ENCODE measurements at regions not wholly inside any gene's neighbourhood (a gene's known extent, or its start where the extent isn't known, plus 50 kb on each side); places are given as distances from the start of the nearest gene placed in this dataset.

DNA sequence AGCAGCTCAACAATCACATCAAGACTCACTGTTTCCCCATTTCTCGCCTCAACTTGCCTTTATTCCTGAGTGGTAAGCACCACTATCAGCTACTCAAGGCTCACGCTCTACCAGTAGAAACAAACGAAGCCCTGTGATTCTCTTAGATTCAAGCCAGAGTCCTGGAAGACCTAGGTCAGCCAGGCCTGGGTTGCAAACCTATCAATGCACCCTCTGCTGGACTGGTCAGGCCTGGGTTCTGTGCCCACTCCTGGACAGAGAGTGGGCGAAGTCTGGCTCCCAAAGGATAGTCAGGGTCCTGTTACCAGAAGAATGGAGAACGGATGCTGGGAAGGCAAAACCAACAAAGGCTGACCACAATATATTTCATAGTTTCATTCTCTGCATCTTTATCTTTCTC, 308.4 kb downstream of the SHQ1 start:
- H3K4me2 ChIP-seq, result no peak overlapping the region
- ATAC-seq, result peak in 1 of 2 experiments; percentile 48; a peak in 2 of 6 replicates
- TF ChIP-seq KDM5A (IDR thresholded peaks at IDR 0.05) (no peak), JUN (IDR thresholded peaks at IDR 0.05) (no peak), HDAC2 (IDR thresholded peaks at IDR 0.05) (no peak), FOXS1 (CRISPR knock-in tag; IDR thresholded peaks at IDR 0.05) (no peak), EHF (CRISPR knock-in tag; IDR thresholded peaks at IDR 0.05) (no peak), SMC3 (IDR thresholded peaks at IDR 0.05) (no peak), CBX2 (IDR thresholded peaks at IDR 0.05; ENCODE audit: borderline replicate concordance, low read depth) (no peak), POLR2AphosphoS2 (conservative IDR thresholded peaks at IDR 0.05; ENCODE audit: low read length) (no peak), EHMT2 (IDR thresholded peaks at IDR 0.05; ENCODE audit: low read depth) (no peak), ZFP36 (IDR thresholded peaks at IDR 0.05; ENCODE audit: borderline replicate concordance, partially characterized antibody) (no peak), NPAS2 (CRISPR knock-in tag; IDR thresholded peaks at IDR 0.05; ENCODE audit: borderline replicate concordance) (no peak), KDM1A (IDR thresholded peaks at IDR 0.05; ENCODE audit: low read depth) (no peak), HOXA7 (CRISPR knock-in tag; IDR thresholded peaks at IDR 0.05) (no peak)
- TF ChIP-seq, protein P1, sequence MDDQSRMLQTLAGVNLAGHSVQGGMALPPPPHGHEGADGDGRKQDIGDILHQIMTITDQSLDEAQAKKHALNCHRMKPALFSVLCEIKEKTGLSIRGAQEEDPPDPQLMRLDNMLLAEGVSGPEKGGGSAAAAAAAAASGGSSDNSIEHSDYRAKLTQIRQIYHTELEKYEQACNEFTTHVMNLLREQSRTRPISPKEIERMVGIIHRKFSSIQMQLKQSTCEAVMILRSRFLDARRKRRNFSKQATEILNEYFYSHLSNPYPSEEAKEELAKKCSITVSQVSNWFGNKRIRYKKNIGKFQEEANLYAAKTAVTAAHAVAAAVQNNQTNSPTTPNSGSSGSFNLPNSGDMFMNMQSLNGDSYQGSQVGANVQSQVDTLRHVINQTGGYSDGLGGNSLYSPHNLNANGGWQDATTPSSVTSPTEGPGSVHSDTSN (IDR thresholded peaks at IDR 0.05), result no peak
- TF ChIP-seq, protein P2, sequence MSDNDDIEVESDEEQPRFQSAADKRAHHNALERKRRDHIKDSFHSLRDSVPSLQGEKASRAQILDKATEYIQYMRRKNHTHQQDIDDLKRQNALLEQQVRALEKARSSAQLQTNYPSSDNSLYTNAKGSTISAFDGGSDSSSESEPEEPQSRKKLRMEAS (IDR thresholded peaks at IDR 0.05), result no peak
- CTCF ChIA-PET, result interaction anchor here (1.0 to 2.3 kb wide), 2 partner anchors 277 to 664 kb away, joined by 3 to 5 read pairs; no protein-coding TSS in a partner anchor
- H3K4me1 ChIP-seq, result no peaks in the 10 kb centered on the region
- DNase-seq (ENCODE audit: low read depth in 1 of 2, low spot score in 1 of 2), result no peak
- H3K9me3 ChIP-seq, result no peaks in the 10 kb centered on the region
- 28% methylated on average over 5 of the region's 5 CpGs for WGBS (ENCODE audit: missing lambda C conversion rate)
- H3K4me3 ChIP-seq, result no peak overlapping the region
- H3K27ac ChIP-seq, result no peak overlapping the region
- POLR2A ChIA-PET, result no interaction called here
- FAIRE-seq, result no peak

DNA sequence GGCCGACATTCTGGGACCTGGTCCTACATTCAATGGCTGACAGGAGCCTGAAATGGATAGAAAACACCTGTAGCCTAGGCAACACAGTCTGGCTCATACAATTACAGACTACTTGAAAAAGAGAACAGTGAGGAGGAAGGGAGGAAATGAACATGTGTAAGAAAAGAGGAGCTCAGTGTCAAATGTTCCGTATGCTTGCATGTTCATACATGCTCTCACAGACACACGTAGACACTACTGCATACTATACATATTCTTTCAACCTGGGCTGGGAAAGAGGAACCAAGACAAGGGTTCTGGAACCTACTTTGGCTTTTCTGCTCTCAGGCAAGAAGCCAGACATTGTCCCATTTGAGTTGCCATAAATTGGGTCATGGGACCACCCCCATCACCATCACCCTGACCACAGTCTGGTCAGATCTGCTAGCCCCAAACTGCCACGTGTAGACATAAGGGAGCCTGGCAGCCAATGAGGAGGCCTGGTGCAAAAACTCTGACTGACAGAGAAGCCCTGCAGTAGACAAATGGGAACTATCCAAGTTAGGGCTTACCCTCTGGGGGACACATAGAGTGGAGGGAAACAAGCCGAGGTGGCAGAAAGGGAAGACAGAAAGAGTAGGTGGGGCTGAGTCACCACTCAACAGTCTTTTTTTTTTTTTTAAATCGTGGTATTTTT, 310.0 kb downstream of the SHQ1 start:
- POLR2A ChIA-PET, result no interaction called here
- Histone ChIP-seq H3K4me3 (no peak overlapping the region), H3K27ac (no peak overlapping the region), H3K4me1 (no peaks in the 10 kb centered on the region), H3K4me2 (no peak overlapping the region), H3K9me3 (no peaks in the 10 kb centered on the region)
- 34% methylated on average over 6 of the region's 6 CpGs for WGBS (ENCODE audit: missing lambda C conversion rate)
- TF ChIP-seq NPAS2 (CRISPR knock-in tag; IDR thresholded peaks at IDR 0.05; ENCODE audit: borderline replicate concordance) (no peak), HOXB5 (CRISPR knock-in tag; IDR thresholded peaks at IDR 0.05) (no peak), ZNF302 (CRISPR knock-in tag; IDR thresholded peaks at IDR 0.05) (no peak), CEBPB (IDR thresholded peaks at IDR 0.05) (no peak), POLR2A (IDR thresholded peaks at IDR 0.05; ENCODE audit: low read length) (no peak), CHD2 (IDR thresholded peaks at IDR 0.05; ENCODE audit: low read length, partially characterized antibody) (no peak), PHF8 (IDR thresholded peaks at IDR 0.05; ENCODE audit: borderline replicate concordance, low read depth) (no peak), CBX2 (IDR thresholded peaks at IDR 0.05; ENCODE audit: borderline replicate concordance, low read depth) (no peak), NR3C1 (IDR thresholded peaks at IDR 0.05) (no peak), MAZ (IDR thresholded peaks at IDR 0.05; ENCODE audit: borderline replicate concordance, low read depth, low read length) (no peak), RCOR1 (IDR thresholded peaks at IDR 0.05; ENCODE audit: low read depth, low read length) (no peak), EP300 (IDR thresholded peaks at IDR 0.05) (no peak), RFX5 (IDR thresholded peaks at IDR 0.05) (no peak), EHMT2 (IDR thresholded peaks at IDR 0.05; ENCODE audit: low read depth) (no peak), HEYL (CRISPR knock-in tag; IDR thresholded peaks at IDR 0.05) (no peak), HOXB13 (CRISPR knock-in tag; IDR thresholded peaks at IDR 0.05; ENCODE audit: low read depth) (no peak)
- TF ChIP-seq, protein P3, sequence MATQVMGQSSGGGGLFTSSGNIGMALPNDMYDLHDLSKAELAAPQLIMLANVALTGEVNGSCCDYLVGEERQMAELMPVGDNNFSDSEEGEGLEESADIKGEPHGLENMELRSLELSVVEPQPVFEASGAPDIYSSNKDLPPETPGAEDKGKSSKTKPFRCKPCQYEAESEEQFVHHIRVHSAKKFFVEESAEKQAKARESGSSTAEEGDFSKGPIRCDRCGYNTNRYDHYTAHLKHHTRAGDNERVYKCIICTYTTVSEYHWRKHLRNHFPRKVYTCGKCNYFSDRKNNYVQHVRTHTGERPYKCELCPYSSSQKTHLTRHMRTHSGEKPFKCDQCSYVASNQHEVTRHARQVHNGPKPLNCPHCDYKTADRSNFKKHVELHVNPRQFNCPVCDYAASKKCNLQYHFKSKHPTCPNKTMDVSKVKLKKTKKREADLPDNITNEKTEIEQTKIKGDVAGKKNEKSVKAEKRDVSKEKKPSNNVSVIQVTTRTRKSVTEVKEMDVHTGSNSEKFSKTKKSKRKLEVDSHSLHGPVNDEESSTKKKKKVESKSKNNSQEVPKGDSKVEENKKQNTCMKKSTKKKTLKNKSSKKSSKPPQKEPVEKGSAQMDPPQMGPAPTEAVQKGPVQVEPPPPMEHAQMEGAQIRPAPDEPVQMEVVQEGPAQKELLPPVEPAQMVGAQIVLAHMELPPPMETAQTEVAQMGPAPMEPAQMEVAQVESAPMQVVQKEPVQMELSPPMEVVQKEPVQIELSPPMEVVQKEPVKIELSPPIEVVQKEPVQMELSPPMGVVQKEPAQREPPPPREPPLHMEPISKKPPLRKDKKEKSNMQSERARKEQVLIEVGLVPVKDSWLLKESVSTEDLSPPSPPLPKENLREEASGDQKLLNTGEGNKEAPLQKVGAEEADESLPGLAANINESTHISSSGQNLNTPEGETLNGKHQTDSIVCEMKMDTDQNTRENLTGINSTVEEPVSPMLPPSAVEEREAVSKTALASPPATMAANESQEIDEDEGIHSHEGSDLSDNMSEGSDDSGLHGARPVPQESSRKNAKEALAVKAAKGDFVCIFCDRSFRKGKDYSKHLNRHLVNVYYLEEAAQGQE (IDR thresholded peaks at IDR 0.05), result no peak
- TF ChIP-seq, protein P4, sequence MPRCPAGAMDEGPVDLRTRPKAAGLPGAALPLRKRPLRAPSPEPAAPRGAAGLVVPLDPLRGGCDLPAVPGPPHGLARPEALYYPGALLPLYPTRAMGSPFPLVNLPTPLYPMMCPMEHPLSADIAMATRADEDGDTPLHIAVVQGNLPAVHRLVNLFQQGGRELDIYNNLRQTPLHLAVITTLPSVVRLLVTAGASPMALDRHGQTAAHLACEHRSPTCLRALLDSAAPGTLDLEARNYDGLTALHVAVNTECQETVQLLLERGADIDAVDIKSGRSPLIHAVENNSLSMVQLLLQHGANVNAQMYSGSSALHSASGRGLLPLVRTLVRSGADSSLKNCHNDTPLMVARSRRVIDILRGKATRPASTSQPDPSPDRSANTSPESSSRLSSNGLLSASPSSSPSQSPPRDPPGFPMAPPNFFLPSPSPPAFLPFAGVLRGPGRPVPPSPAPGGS (IDR thresholded peaks at IDR 0.05), result no peak
- TF ChIP-seq, protein P5, sequence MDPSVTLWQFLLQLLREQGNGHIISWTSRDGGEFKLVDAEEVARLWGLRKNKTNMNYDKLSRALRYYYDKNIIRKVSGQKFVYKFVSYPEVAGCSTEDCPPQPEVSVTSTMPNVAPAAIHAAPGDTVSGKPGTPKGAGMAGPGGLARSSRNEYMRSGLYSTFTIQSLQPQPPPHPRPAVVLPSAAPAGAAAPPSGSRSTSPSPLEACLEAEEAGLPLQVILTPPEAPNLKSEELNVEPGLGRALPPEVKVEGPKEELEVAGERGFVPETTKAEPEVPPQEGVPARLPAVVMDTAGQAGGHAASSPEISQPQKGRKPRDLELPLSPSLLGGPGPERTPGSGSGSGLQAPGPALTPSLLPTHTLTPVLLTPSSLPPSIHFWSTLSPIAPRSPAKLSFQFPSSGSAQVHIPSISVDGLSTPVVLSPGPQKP (IDR thresholded peaks at IDR 0.05; ENCODE audit: low read depth, low read length), result no peak
- DNase-seq (ENCODE audit: low read depth in 1 of 2, low spot score in 1 of 2) (no peak), ATAC-seq (no peak), FAIRE-seq (no peak)
- CTCF ChIA-PET, result interaction anchor here (1.4 to 2.3 kb wide), 2 partner anchors 12 to 663 kb away, joined by 4 to 5 read pairs; no protein-coding TSS in a partner anchor
